IMR-90 (cell line): ENCODE measurements at regions not wholly inside any gene's neighbourhood (a gene's known extent, or its start where the extent isn't known, plus 50 kb on each side); places are given as distances from the start of the nearest gene placed in this dataset.

Experiments used
- BHLHE40 ChIP-seq: fragments of 150-350 bp; IDR thresholded peaks from 2 replicates; pipeline ENCODE4 v1.6.1; 2016; ENCODE audit warnings: mild to moderate bottlenecking, low read depth, low read length
- CEBPB ChIP-seq: IDR thresholded peaks from 2 replicates; pipeline ENCODE4 v1.6.1; 2012; ENCODE audit warnings: low read depth, low read length, improper control_type of control experiment
- FOS ChIP-seq: fragments of 150-350 bp; IDR thresholded peaks from 2 replicates; pipeline ENCODE4 v1.6.1; 2016; ENCODE audit warnings: low read depth, low read length
- MAFK ChIP-seq: IDR thresholded peaks from 2 replicates; pipeline ENCODE4 v1.6.1; 2012; ENCODE audit warnings: low read depth, low read length, improper control_type of control experiment
- MAZ ChIP-seq: IDR thresholded peaks from 2 replicates; pipeline ENCODE4 v1.6.1; 2012; ENCODE audit warnings: low read depth, mild to moderate bottlenecking, low read length, improper control_type of control experiment, moderate library complexity, borderline replicate concordance
- MXI1 ChIP-seq: IDR thresholded peaks from 2 replicates; pipeline ENCODE4 v1.6.1; 2012; ENCODE audit warnings: low read depth, mild to moderate bottlenecking, low read length, moderate library complexity, borderline replicate concordance
- NFE2L2 ChIP-seq: fragments of 150-350 bp; IDR thresholded peaks from 2 replicates; pipeline ENCODE4 v1.6.1; 2016; ENCODE audit warnings: low read depth, mild to moderate bottlenecking, low read length
- POLR2A ChIP-seq: IDR thresholded peaks from 2 replicates; pipeline ENCODE4 v1.6.1; 2012; ENCODE audit warnings: mild to moderate bottlenecking, low read depth, low read length
- RAD21 ChIP-seq: IDR thresholded peaks from 2 replicates; pipeline ENCODE4 v1.6.1; 2012; ENCODE audit warnings: low read length, improper control_type of control experiment
- RFX5 ChIP-seq: IDR thresholded peaks from 2 replicates; pipeline ENCODE4 v1.8.0; 2012; ENCODE audit warnings: low read depth, mild to moderate bottlenecking, low read length, moderate library complexity
- SMC3 ChIP-seq: fragments of 150-350 bp; IDR thresholded peaks from 2 replicates; pipeline ENCODE4 v1.6.1; 2016; ENCODE audit warnings: low read depth, mild to moderate bottlenecking, antibody characterized with exemption, low read length, moderate library complexity
- TF ChIP-seq, protein P1 (sequence below): conservative IDR thresholded peaks from 2 replicates; pipeline ENCODE4 v1.5.1; 2012; ENCODE audit warnings: mild to moderate bottlenecking, low read depth, low read length, improper control_type of control experiment
- TF ChIP-seq, protein P2 (sequence below): fragments of 150-350 bp; IDR thresholded peaks from 2 replicates; pipeline ENCODE4 v1.6.1; 2017; ENCODE audit warnings: mild to moderate bottlenecking, antibody characterized with exemption, low read length, low read depth
- TF ChIP-seq, protein P3 (sequence below): fragments of 150-350 bp; IDR thresholded peaks from 2 replicates; pipeline ENCODE4 v1.6.1; 2016; ENCODE audit warnings: low read depth, mild to moderate bottlenecking, low read length, moderate library complexity, borderline replicate concordance

DNA sequence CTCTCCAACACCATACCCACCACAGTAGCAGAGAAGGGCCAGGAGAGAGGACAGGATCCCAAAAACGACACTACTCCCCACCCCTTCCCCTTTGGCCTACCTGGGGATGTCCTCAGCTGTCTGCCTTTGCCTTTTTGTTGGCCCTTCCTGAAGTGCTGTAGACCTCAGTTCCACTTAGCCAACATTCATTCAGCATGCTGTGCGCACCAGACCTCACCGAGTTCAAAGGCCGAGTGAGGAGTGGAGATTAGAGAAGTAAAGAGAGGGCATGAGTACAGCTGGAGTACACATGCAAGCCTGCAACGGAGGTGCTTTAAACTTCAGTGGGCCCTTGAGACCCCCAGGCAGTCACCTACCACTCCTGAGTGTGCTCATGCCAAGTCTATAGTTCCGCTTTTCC is 99.0 kb downstream of the TEX26 start:
- TF ChIP-seq NFE2L2 (no peak), MAZ (no peak), MAFK (no peak), POLR2A (no peak), SMC3 (no peak), RFX5 (no peak), BHLHE40 (no peak), MXI1 (no peak), FOS (no peak), CEBPB (no peak), RAD21 (no peak)
- TF ChIP-seq, protein P1, sequence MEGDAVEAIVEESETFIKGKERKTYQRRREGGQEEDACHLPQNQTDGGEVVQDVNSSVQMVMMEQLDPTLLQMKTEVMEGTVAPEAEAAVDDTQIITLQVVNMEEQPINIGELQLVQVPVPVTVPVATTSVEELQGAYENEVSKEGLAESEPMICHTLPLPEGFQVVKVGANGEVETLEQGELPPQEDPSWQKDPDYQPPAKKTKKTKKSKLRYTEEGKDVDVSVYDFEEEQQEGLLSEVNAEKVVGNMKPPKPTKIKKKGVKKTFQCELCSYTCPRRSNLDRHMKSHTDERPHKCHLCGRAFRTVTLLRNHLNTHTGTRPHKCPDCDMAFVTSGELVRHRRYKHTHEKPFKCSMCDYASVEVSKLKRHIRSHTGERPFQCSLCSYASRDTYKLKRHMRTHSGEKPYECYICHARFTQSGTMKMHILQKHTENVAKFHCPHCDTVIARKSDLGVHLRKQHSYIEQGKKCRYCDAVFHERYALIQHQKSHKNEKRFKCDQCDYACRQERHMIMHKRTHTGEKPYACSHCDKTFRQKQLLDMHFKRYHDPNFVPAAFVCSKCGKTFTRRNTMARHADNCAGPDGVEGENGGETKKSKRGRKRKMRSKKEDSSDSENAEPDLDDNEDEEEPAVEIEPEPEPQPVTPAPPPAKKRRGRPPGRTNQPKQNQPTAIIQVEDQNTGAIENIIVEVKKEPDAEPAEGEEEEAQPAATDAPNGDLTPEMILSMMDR, result no peak
- TF ChIP-seq, protein P2, sequence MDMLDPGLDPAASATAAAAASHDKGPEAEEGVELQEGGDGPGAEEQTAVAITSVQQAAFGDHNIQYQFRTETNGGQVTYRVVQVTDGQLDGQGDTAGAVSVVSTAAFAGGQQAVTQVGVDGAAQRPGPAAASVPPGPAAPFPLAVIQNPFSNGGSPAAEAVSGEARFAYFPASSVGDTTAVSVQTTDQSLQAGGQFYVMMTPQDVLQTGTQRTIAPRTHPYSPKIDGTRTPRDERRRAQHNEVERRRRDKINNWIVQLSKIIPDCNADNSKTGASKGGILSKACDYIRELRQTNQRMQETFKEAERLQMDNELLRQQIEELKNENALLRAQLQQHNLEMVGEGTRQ, result no peak
- TF ChIP-seq, protein P3, sequence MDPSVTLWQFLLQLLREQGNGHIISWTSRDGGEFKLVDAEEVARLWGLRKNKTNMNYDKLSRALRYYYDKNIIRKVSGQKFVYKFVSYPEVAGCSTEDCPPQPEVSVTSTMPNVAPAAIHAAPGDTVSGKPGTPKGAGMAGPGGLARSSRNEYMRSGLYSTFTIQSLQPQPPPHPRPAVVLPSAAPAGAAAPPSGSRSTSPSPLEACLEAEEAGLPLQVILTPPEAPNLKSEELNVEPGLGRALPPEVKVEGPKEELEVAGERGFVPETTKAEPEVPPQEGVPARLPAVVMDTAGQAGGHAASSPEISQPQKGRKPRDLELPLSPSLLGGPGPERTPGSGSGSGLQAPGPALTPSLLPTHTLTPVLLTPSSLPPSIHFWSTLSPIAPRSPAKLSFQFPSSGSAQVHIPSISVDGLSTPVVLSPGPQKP, result no peak
